CD4-positive, alpha-beta memory T cell (primary cell): ENCODE measurements at regions not wholly inside any gene's neighbourhood (a gene's known extent, or its start where the extent isn't known, plus 50 kb on each side); places are given as distances from the start of the nearest gene placed in this dataset.

Source experiments
- CTCF ChIA-PET: fragments of 350-600 bp; sonication (Branson Sonifier 250); formaldehyde crosslinking; loops from one replicate; lab custom pipeline; 2021; ENCODE audit warnings: inconsistent platforms; ENCODE audit not compliant: partially characterized antibody; lab: Charles Lee
- POLR2A ChIA-PET: fragments of 350-600 bp; sonication (Branson Sonifier 250); formaldehyde crosslinking; loops from one replicate; lab custom pipeline; 2021; ENCODE audit not compliant: partially characterized antibody; lab: Charles Lee
- DNase-seq, 5 donors: peaks; one replicate each; pipeline versions ENCODE4 v3.0.0 to v3.0.0-alpha.2; 2020 to 2022; ENCODE audit warnings: mixed read lengths in 1 of 5
- H3K27ac ChIP-seq: one replicate; pipeline ENCODE4 v1.7.0; 2013; ENCODE audit warnings: low read depth, low read length
- H3K27me3 ChIP-seq: 2 replicates; pipeline ENCODE4 v1.7.0; 2013; ENCODE audit warnings: mild to moderate bottlenecking, low read length, moderate library complexity; ENCODE audit not compliant: insufficient read depth
- H3K36me3 ChIP-seq: 2 replicates; pipeline ENCODE4 v1.7.0; 2013; ENCODE audit warnings: mild to moderate bottlenecking, low read length, moderate library complexity; ENCODE audit not compliant: insufficient read depth
- H3K4me1 ChIP-seq: 2 replicates; pipeline ENCODE4 v1.7.0; 2013; ENCODE audit warnings: mild to moderate bottlenecking, low read length, moderate library complexity; ENCODE audit not compliant: insufficient read depth
- H3K4me3 ChIP-seq, 2 donors: one replicate each; pipeline ENCODE4 v1.7.0; 2013; ENCODE audit warnings: low read length in 2 of 2, mild to moderate bottlenecking in 1 of 2
- H3K9me3 ChIP-seq, 2 donors: one replicate each; pipeline ENCODE4 v1.7.0; 2013; ENCODE audit warnings: low read length in 2 of 2, control low read depth in 1 of 2; ENCODE audit not compliant: control insufficient read depth in 1 of 2
- H3K27ac Mint-ChIP-seq, 7 donors: one replicate each; pipeline ENCODE4 v1.8.0; 2020 to 2021; ENCODE audit warnings: mixed read lengths in 7 of 7, mild to moderate bottlenecking in 6 of 7, inconsistent platforms in 3 of 7, moderate library complexity in 3 of 7
- H3K27me3 Mint-ChIP-seq, 2 donors: one replicate each; pipeline ENCODE4 v1.8.0; 2020 to 2021; ENCODE audit warnings: mixed read lengths in 2 of 2
- H3K36me3 Mint-ChIP-seq, 2 donors: one replicate each; pipeline ENCODE4 v1.8.0; 2020 to 2021; ENCODE audit warnings: mixed read lengths in 2 of 2, inconsistent platforms in 1 of 2, mild to moderate bottlenecking in 1 of 2
- H3K4me1 Mint-ChIP-seq, 4 donors: one replicate each; pipeline ENCODE4 v1.8.0; 2020 to 2021; ENCODE audit warnings: mixed read lengths in 4 of 4, mild to moderate bottlenecking in 1 of 4
- H3K4me3 Mint-ChIP-seq, 8 donors: one replicate each; pipeline ENCODE4 v1.8.0; 2020 to 2021; ENCODE audit warnings: mixed read lengths in 8 of 8, mild to moderate bottlenecking in 7 of 8, moderate library complexity in 6 of 8, inconsistent platforms in 3 of 8
- H3K9me3 Mint-ChIP-seq, 8 donors: one replicate each; pipeline ENCODE4 v1.8.0; 2020 to 2021; ENCODE audit warnings: mixed read lengths in 8 of 8, mild to moderate bottlenecking in 5 of 8, inconsistent platforms in 3 of 8, moderate library complexity in 1 of 8
- intact Hi-C: fragments of 100-400 bp; cut with micrococcal nuclease; formaldehyde crosslinking; loops from one replicate; pipeline ENCODE4 v1.15.1; 2023

DNA sequence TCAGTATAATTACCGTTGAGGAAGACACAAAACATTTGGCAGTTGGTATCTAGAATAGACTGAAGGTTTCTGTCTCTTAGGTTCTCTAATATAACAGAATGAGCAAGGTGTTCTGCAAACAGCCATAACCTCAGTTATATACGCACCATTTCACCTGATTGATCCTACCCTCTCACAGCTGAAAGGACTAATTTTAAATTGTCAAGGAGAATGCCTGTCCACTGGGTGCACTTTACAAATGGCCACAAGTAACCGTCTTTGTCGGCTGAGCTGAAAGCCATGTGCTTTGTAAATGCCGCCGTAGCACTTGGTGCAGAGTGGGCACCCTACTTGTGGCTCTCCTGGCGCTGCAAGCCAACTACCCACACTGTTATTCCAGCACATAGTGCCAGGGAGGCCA lies 466.3 kb downstream of the AACS start:
- Mint-ChIP-seq H3K4me3 (no peak overlapping the region), H3K9me3 (peaks cover 0 to 2% (median under 1%) of the 10 kb centered on the region in 8 donors), H3K27ac (no peak overlapping the region), H3K4me1 (no peaks in the 10 kb centered on the region), H3K27me3 (peaks cover 0 to 7% of the 10 kb centered on the region in 2 donors), H3K36me3 (no peaks in the 10 kb centered on the region)
- Histone ChIP-seq H3K27me3 (peaks cover 8% of the 10 kb centered on the region), H3K9me3 (no peaks in the 10 kb centered on the region), H3K36me3 (no peaks in the 10 kb centered on the region), H3K4me1 (no peaks in the 10 kb centered on the region), H3K4me3 (no peak overlapping the region), H3K27ac (no peak overlapping the region)
- intact Hi-C loops: no loop called here
- ChIA-PET POLR2A (no interaction called here), CTCF (no interaction called here)
- DNase-seq: no peak

DNA sequence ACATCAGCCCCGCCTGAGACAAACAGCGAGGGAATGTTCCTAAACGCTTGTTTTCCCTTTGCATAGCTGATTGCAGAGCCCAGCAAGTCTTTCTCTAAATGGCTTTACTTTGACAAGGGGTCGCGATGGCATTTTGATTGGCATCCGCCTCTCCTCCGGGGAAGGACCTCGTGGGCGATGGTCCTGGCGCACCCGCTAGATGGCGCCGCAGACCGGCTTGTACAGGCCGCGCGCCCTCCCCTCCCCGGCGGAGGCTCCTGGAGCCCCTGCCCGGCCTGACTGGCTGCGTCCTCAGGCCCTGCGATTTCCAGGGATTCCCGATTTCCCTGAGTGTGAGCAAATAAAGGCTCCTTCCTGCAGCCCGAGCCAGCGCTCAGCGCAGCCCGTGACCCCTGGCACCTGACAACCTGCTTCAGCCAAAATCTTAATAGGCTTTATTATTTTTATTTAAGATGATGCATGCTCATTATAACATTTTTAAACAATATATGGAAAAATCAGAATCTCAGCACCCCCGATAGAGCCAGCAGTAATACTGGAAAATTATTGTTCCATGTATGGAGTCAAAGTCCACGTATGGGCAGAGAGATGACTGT lies 468.3 kb downstream of the AACS start:
- H3K4me3 Mint-ChIP-seq: no peak overlapping the region
- H3K27me3 Mint-ChIP-seq: peaks cover 0 to 10% of the 10 kb centered on the region in 2 donors
- Histone ChIP-seq H3K27ac (no peak overlapping the region), H3K4me3 (no peak overlapping the region), H3K27me3 (peaks cover 8% of the 10 kb centered on the region), H3K36me3 (no peaks in the 10 kb centered on the region), H3K4me1 (no peaks in the 10 kb centered on the region), H3K9me3 (no peaks in the 10 kb centered on the region)
- ChIA-PET POLR2A (no interaction called here), CTCF (no interaction called here)
- no peaks in the 10 kb centered on the region for H3K4me1 Mint-ChIP-seq
- H3K9me3 Mint-ChIP-seq: peaks cover 0 to 1% (median 0%) of the 10 kb centered on the region in 8 donors
- intact Hi-C loops: no loop called here
- DNase-seq: no peak
- H3K27ac Mint-ChIP-seq: no peak overlapping the region
- H3K36me3 Mint-ChIP-seq: no peaks in the 10 kb centered on the region

DNA sequence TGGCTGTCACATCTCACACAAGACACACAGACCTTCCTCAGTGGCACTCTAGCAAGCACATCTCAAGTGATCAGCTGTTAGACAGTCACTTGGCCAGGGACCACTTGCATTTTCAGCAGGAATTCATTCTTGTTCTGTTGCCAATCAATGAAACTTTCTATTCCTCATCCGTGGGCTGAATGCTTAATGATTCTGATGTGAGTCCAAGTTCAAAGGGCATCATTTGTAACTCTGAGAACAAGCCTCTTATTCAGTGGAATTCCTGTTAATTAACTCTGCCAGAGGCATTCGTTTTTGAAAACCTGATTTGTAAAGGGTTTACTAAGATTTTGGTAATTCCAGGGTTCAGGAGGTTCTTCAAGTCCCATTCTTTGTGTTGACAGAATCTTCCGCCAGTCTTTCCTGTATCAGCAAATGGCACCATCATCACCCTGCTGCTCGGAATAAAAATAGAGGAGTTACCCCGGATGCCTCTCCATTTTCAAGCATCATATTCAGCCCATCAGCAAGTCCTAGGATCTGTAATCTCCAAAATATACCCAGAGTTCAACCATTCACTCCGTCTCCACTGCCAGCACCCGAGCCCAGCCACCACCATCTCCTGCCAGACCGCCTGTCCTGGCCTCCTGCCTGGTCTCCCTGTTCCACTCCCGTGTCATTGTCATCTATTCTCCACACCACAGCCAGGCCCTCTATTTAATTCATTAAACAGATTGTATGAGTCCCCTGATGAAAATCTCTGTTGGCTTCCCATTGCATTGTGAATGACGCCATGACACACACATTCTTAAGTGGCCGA lies 473.4 kb downstream of the AACS start:
- intact Hi-C loops: no loop called here
- Histone ChIP-seq H3K27ac (no peak overlapping the region), H3K27me3 (no peaks in the 10 kb centered on the region), H3K9me3 (no peaks in the 10 kb centered on the region), H3K36me3 (no peaks in the 10 kb centered on the region), H3K4me1 (no peaks in the 10 kb centered on the region), H3K4me3 (no peak overlapping the region)
- POLR2A ChIA-PET: no interaction called here
- CTCF ChIA-PET: no interaction called here
- peaks cover 0 to 4% of the 10 kb centered on the region in 2 donors for H3K27me3 Mint-ChIP-seq
- no peak overlapping the region for H3K27ac Mint-ChIP-seq
- no peaks in the 10 kb centered on the region for H3K4me1 Mint-ChIP-seq
- DNase-seq: no peak
- peaks cover 0 to 7% (median 2%) of the 10 kb centered on the region in 8 donors for H3K9me3 Mint-ChIP-seq
- no peaks in the 10 kb centered on the region for H3K36me3 Mint-ChIP-seq
- no peak overlapping the region for H3K4me3 Mint-ChIP-seq

DNA sequence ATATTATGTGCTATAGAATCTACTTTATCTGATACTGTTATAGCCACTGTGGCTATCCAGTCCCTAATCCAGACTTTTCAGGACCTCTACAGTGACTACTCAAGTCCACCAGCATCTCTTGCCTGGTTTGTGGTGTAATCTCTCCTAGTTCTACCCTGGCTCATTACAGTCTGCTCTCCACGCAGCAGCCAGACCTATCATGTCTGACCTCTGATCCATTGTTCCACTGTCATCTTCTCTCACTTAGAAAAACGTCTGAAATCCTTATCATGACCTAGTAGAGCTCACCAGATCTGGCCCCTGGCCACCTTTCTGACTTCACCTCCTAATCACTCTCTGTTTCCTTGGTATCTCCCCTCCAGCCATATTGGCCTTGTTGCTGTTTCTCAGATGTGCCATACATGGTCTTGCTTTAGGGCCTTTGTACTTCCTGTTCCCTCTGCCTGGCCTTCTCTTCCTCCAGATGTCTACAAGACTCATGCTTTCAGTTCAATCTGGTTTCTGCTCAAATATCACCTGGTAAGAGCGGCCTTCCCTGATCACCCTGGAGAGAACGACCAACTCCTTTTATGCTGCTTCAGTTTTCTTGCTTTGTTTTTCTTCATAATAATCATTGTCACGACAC lies 475.5 kb downstream of the AACS start:
- H3K27ac Mint-ChIP-seq: no peak overlapping the region
- Histone ChIP-seq H3K27ac (no peak overlapping the region), H3K4me1 (no peaks in the 10 kb centered on the region), H3K27me3 (no peaks in the 10 kb centered on the region), H3K9me3 (no peaks in the 10 kb centered on the region), H3K4me3 (no peak overlapping the region), H3K36me3 (no peaks in the 10 kb centered on the region)
- H3K4me1 Mint-ChIP-seq: no peaks in the 10 kb centered on the region
- DNase-seq: no peak
- H3K9me3 Mint-ChIP-seq: peaks cover 0 to 8% (median 3%) of the 10 kb centered on the region in 8 donors
- H3K27me3 Mint-ChIP-seq: peaks cover 0 to 3% of the 10 kb centered on the region in 2 donors
- H3K36me3 Mint-ChIP-seq: no peaks in the 10 kb centered on the region
- ChIA-PET CTCF (no interaction called here), POLR2A (no interaction called here)
- intact Hi-C loops: no loop called here
- H3K4me3 Mint-ChIP-seq: no peak overlapping the region

DNA sequence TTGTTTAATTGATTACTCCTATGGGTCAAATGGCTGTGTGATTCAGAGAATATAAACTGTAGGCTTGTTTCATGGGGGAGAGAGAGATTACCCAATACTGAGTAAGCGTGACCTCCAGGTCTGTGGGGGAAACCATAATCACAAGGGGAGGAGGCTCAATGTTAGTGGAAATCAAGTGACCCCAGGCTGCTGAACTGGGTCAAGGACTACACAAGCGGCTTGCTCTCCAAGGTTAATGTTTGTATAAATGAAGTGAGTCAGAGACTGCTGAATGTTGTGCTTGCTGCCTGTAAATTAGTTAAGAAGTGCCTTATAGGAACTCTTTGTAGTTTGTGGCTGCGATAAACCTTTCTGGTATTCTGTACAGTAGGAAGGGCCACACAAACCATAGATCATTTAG lies 479.7 kb downstream of the AACS start:
- no peaks in the 10 kb centered on the region for H3K27me3 Mint-ChIP-seq
- Histone ChIP-seq H3K27ac (no peak overlapping the region), H3K4me1 (no peaks in the 10 kb centered on the region), H3K27me3 (no peaks in the 10 kb centered on the region), H3K36me3 (no peaks in the 10 kb centered on the region), H3K4me3 (no peak overlapping the region), H3K9me3 (no peaks in the 10 kb centered on the region)
- POLR2A ChIA-PET: no interaction called here
- H3K9me3 Mint-ChIP-seq: peaks cover 0 to 15% (median 4%) of the 10 kb centered on the region in 8 donors
- H3K4me3 Mint-ChIP-seq: no peak overlapping the region
- no peak overlapping the region for H3K27ac Mint-ChIP-seq
- DNase-seq: no peak
- H3K4me1 Mint-ChIP-seq: no peaks in the 10 kb centered on the region
- no peaks in the 10 kb centered on the region for H3K36me3 Mint-ChIP-seq
- CTCF ChIA-PET: no interaction called here
- intact Hi-C loops: no loop called here

DNA sequence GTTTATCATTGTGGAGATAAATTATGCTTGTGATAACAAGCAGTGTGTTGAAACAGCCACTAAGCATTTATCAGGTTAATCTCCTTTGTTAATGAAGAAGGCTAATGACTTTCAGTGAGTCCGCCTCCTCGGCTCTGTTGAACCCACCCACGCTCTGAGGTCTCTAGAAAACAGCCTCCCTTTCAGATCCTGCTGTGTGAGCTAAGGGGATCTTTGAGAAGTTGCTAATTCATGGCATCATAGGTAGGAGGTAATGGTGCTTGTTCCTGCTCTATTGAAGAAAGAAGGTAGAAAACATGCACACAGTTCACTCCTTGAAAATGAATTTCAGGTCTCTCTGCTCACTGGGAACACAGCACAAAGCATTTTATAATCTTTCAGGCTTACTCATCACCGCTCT lies 483.9 kb downstream of the AACS start:
- H3K36me3 ChIP-seq: no peaks in the 10 kb centered on the region
- ChIA-PET POLR2A (no interaction called here), CTCF (no interaction called here)
- Mint-ChIP-seq H3K4me3 (no peak overlapping the region), H3K27ac (no peak overlapping the region), H3K4me1 (no peaks in the 10 kb centered on the region), H3K9me3 (peaks cover 0 to 13% (median 3%) of the 10 kb centered on the region in 8 donors), H3K27me3 (no peaks in the 10 kb centered on the region), H3K36me3 (no peaks in the 10 kb centered on the region)
- no peak overlapping the region for H3K4me3 ChIP-seq
- no peaks in the 10 kb centered on the region for H3K27me3 ChIP-seq
- intact Hi-C loops: no loop called here
- no peak for DNase-seq
- H3K4me1 ChIP-seq: no peaks in the 10 kb centered on the region
- H3K27ac ChIP-seq: no peak overlapping the region
- H3K9me3 ChIP-seq: no peaks in the 10 kb centered on the region

DNA sequence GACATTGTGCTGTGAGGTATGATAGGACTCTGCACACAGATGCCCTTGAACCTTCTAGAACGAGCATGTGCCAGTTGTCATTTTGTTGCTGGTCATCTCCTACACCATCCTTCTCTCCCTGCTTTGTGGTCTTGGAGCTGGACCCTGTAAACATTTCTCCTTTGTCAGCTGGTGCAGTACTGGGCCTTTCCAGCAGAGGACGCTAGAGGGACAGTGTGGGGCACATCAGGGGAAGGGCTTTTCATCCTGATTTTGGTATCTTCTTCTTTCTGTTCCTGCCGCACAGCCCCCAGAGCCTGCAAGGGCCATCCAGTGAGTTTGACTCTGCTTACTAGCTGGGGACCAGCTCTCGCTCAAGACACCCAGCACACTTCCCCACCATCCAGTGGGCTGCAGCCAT lies 484.6 kb downstream of the AACS start:
- no peak overlapping the region for H3K27ac Mint-ChIP-seq
- CTCF ChIA-PET: no interaction called here
- intact Hi-C loops: no loop called here
- H3K4me1 Mint-ChIP-seq: no peaks in the 10 kb centered on the region
- POLR2A ChIA-PET: no interaction called here
- H3K9me3 ChIP-seq: no peaks in the 10 kb centered on the region
- no peak overlapping the region for H3K4me3 Mint-ChIP-seq
- no peak for DNase-seq
- no peaks in the 10 kb centered on the region for H3K27me3 ChIP-seq
- H3K4me1 ChIP-seq: no peaks in the 10 kb centered on the region
- H3K9me3 Mint-ChIP-seq: peaks cover 0 to 17% (median 3%) of the 10 kb centered on the region in 8 donors
- H3K27ac ChIP-seq: no peak overlapping the region
- H3K36me3 Mint-ChIP-seq: no peaks in the 10 kb centered on the region
- no peaks in the 10 kb centered on the region for H3K36me3 ChIP-seq
- H3K4me3 ChIP-seq: no peak overlapping the region
- H3K27me3 Mint-ChIP-seq: no peaks in the 10 kb centered on the region
